ENCODE measurements at regions not wholly inside any gene's neighbourhood (a gene's known extent, or its start where the extent isn't known, plus 50 kb on each side); places are given as distances from the start of the nearest gene placed in this dataset.

DNA sequence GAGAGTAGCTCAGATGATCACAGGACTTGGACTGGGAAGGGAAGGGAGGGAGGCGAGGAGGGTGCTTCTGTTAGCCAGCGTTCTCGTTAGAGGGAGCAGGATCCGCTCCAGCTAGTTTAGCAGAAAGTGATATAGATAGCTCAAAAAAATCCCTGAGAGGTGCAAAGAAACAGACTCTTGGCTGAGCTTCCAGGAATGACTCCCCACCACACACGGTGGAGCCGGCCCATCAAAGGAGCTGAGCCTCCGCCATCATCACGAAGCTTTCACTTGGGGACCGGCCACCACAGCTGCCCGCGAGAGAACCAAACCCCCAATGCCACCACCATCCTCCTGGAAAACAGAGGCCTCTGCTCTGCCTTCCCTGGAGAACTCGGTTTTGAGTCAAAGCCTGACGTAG lies 124.6 kb upstream of the BCL2L14 start:
- Histone ChIP-seq H3K9me2 (replicated peaks; ENCODE audit: control insufficient read depth, low read length) (no peaks in the 10 kb centered on the region), H4K20me1 (ENCODE audit: control insufficient read depth, insufficient read depth, low read depth, low read length) (no peaks in the 10 kb centered on the region), H3K4me3 (ENCODE audit: low read length) (no peak overlapping the region)

DNA sequence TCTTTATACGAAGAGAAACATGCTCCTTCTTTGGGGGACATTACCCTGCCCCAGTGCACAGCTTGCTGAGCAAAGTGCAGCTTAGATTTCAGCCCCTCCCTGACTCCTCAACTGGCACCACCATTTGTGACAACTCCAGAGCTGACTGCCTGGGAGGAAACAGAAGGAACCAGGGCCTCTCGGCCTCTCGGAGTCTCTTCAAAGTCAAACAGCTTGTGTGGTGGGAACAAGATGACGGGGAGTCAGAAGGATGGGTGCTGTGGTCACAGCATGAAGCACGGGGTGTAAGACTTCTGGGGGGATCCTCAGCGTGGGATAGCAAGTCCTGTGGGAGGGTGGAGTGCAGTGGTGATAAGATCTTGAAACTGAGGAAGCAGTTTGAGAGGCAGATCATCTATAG lies 123.5 kb upstream of the BCL2L14 start:
- H3K4me1 ChIP-seq (ENCODE audit: control insufficient read depth, low read length), result no peaks in the 10 kb centered on the region
- H3K27ac ChIP-seq (ENCODE audit: low read depth, low read length), result no peak overlapping the region
- no peaks in the 10 kb centered on the region for H3K36me3 ChIP-seq (ENCODE audit: control insufficient read depth, low read length)
- TF ChIP-seq, protein P1, sequence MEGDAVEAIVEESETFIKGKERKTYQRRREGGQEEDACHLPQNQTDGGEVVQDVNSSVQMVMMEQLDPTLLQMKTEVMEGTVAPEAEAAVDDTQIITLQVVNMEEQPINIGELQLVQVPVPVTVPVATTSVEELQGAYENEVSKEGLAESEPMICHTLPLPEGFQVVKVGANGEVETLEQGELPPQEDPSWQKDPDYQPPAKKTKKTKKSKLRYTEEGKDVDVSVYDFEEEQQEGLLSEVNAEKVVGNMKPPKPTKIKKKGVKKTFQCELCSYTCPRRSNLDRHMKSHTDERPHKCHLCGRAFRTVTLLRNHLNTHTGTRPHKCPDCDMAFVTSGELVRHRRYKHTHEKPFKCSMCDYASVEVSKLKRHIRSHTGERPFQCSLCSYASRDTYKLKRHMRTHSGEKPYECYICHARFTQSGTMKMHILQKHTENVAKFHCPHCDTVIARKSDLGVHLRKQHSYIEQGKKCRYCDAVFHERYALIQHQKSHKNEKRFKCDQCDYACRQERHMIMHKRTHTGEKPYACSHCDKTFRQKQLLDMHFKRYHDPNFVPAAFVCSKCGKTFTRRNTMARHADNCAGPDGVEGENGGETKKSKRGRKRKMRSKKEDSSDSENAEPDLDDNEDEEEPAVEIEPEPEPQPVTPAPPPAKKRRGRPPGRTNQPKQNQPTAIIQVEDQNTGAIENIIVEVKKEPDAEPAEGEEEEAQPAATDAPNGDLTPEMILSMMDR (IDR thresholded peaks at IDR 0.05; ENCODE audit: low read depth, low read length, poor library complexity, severe bottlenecking), result no peak
- H3K9me2 ChIP-seq (replicated peaks; ENCODE audit: control insufficient read depth, low read length), result no peaks in the 10 kb centered on the region
- H3K4me2 ChIP-seq (ENCODE audit: low read length), result no peak overlapping the region
- H3K9me3 ChIP-seq (ENCODE audit: control insufficient read depth, insufficient read depth, low read length), result no peaks in the 10 kb centered on the region
- peaks cover 23% of the 10 kb centered on the region for H3K27me3 ChIP-seq (ENCODE audit: control insufficient read depth, low read length)
- H3K4me3 ChIP-seq (ENCODE audit: low read length), result no peak overlapping the region
- no peaks in the 10 kb centered on the region for H3F3A ChIP-seq (ENCODE audit: control insufficient read depth, insufficient read depth)
- H4K20me1 ChIP-seq (ENCODE audit: control insufficient read depth, insufficient read depth, low read depth, low read length), result no peaks in the 10 kb centered on the region
- H3K79me2 ChIP-seq (ENCODE audit: control insufficient read depth, low read length), result no peaks in the 10 kb centered on the region

More for the DNA sequence above, 124.6 kb upstream of the BCL2L14 start:
- H3F3A ChIP-seq (ENCODE audit: control insufficient read depth, insufficient read depth), result no peaks in the 10 kb centered on the region
- H3K27me3 ChIP-seq (ENCODE audit: control insufficient read depth, low read length), result peaks cover 22% of the 10 kb centered on the region
- H3K9me3 ChIP-seq (ENCODE audit: control insufficient read depth, insufficient read depth, low read length), result no peaks in the 10 kb centered on the region
- H3K27ac ChIP-seq (ENCODE audit: low read depth, low read length), result no peak overlapping the region
- no peak overlapping the region for H3K4me2 ChIP-seq (ENCODE audit: low read length)
- no peak for TF ChIP-seq EZH2phosphoT487 (IDR thresholded peaks at IDR 0.05; ENCODE audit: borderline replicate concordance, low read length)
- TF ChIP-seq, protein P1 (IDR thresholded peaks at IDR 0.05; ENCODE audit: low read depth, low read length, poor library complexity, severe bottlenecking), result no peak
- no peaks in the 10 kb centered on the region for H3K4me1 ChIP-seq (ENCODE audit: control insufficient read depth, low read length)
- no peaks in the 10 kb centered on the region for H3K36me3 ChIP-seq (ENCODE audit: control insufficient read depth, low read length)
- H3K79me2 ChIP-seq (ENCODE audit: control insufficient read depth, low read length), result no peaks in the 10 kb centered on the region

DNA sequence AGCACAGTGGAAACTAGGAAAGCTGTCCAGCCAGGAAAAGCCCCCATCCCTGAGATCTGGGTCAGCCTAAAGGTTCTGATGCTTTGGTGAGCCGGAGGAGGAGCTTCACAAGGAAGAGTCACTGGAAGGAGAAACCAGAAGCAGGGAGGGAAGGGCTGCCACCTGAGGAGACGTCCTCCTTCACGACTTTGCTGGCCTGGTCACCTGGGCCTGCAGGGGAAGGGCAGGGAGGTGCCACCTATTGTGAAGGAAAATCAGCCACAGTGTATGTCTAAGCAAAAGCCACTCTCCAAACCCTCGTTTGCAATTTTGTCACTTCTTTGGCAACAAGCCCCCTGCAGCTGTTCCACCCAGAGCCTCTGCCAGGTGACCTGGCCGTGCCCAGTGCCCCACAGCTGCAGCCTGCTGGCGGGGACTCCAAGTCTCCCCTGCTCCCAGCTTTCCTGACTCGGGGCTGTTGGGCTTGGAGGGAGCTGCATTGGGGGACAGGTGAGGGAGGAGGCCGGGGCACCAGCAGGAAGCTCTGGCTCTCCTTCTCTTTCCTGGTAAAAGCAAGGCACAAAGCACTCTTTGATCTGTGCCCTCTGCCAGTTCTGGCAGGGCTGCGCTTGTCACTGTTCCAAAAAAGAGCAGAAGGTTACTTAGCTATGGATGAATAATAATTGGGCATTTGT lies 120.9 kb upstream of the BCL2L14 start:
- peaks cover 23% of the 10 kb centered on the region for H3K27me3 ChIP-seq (ENCODE audit: control insufficient read depth, low read length)
- no peaks in the 10 kb centered on the region for H3K4me1 ChIP-seq (ENCODE audit: control insufficient read depth, low read length)
- no peak overlapping the region for H3K4me2 ChIP-seq (ENCODE audit: low read length)

More for the DNA sequence above, 120.9 kb upstream of the BCL2L14 start:
- Histone ChIP-seq H3K9me2 (replicated peaks; ENCODE audit: control insufficient read depth, low read length) (no peaks in the 10 kb centered on the region), H3K27ac (ENCODE audit: low read depth, low read length) (no peak overlapping the region), H3K79me2 (ENCODE audit: control insufficient read depth, low read length) (no peaks in the 10 kb centered on the region), H3K36me3 (ENCODE audit: control insufficient read depth, low read length) (no peaks in the 10 kb centered on the region), H4K20me1 (ENCODE audit: control insufficient read depth, insufficient read depth, low read depth, low read length) (no peaks in the 10 kb centered on the region; the same call in 1 of the 2 replicates), H3F3A (ENCODE audit: control insufficient read depth, insufficient read depth) (no peaks in the 10 kb centered on the region), H3K4me3 (ENCODE audit: low read length) (no peak overlapping the region), H3K9me3 (ENCODE audit: control insufficient read depth, insufficient read depth, low read length) (no peaks in the 10 kb centered on the region)
- TF ChIP-seq, protein P1 (IDR thresholded peaks at IDR 0.05; ENCODE audit: low read depth, low read length, poor library complexity, severe bottlenecking), result no peak
- TF ChIP-seq EZH2phosphoT487 (IDR thresholded peaks at IDR 0.05; ENCODE audit: borderline replicate concordance, low read length), result no peak
